Thoracic aorta (tissue), 2 donors: ENCODE measurements at regions not wholly inside any gene's neighbourhood (a gene's known extent, or its start where the extent isn't known, plus 50 kb on each side); places are given as distances from the start of the nearest gene placed in this dataset.

Experiments
- ATAC-seq: fragments of 150-250 bp; one replicate; pipeline ENCODE4 v1.8.0; 2017; ENCODE audit warnings: low read depth; ENCODE audit not compliant: insufficient number of reproducible peaks, low FRiP score
- DNase-seq: peaks from one replicate; pipeline ENCODE4 v3.0.0-alpha.2; 2020; ENCODE audit warnings: low spot score
- H3K27ac ChIP-seq, 2 donors: fragments of 200-600 bp; sonication (generic); 1 replicate in 1 of 2; 2 replicates in 1 of 2; pipeline ENCODE4 v1.5.1; 2016; ENCODE audit warnings: mild to moderate bottlenecking in 2 of 2, moderate library complexity in 2 of 2
- H3K27me3 ChIP-seq: fragments of 200-600 bp; sonication (generic); replicated peaks from 2 replicates; pipeline ENCODE4 v1.6.0; 2016; ENCODE audit warnings: mild to moderate bottlenecking; ENCODE audit not compliant: insufficient read depth
- H3K36me3 ChIP-seq: fragments of 200-600 bp; sonication (generic); one replicate; pipeline ENCODE4 v1.5.1; 2016
- H3K4me1 ChIP-seq, 2 donors: fragments of 200-600 bp; sonication (generic); 1 replicate in 1 of 2; 2 replicates in 1 of 2; pipeline versions ENCODE4 v1.5.1 to v1.6.0; 2016; ENCODE audit warnings: low read depth in 2 of 2, mild to moderate bottlenecking in 1 of 2; ENCODE audit not compliant: control insufficient read depth in 1 of 2
- H3K4me3 ChIP-seq: fragments of 200-600 bp; sonication (generic); 2 replicates; pipeline ENCODE4 v1.5.1; 2016; ENCODE audit warnings: mild to moderate bottlenecking
- H3K9me3 ChIP-seq: fragments of 200-600 bp; sonication (generic); 2 replicates; pipeline ENCODE4 v1.5.1; 2016
- CTCF ChIP-seq: fragments of 200-600 bp; sonication (generic); IDR thresholded peaks from one replicate; pipeline ENCODE4 v1.5.1; 2019; ENCODE audit warnings: antibody characterized with exemption

- Histone ChIP-seq H3K9me3 (no peaks in the 10 kb centered on the region), H3K4me3 (no peak overlapping the region), H3K36me3 (no peaks in the 10 kb centered on the region), H3K4me1 (no peaks in the 10 kb centered on the region), H3K27ac (no peak overlapping the region), H3K27me3 (no peaks in the 10 kb centered on the region)
- TF ChIP-seq CTCF = no peak
- ATAC-seq = no peak
- DNase-seq = no peak
Observed at GRCh38 chr2:173681881-173682650, 283.1 kb downstream of the SP3 start.

GRCh38 chr2:173684896-173685459 lies 280.2 kb downstream of the SP3 start:
- DNase-seq = no peak
- no peaks in the 10 kb centered on the region for H3K27me3 ChIP-seq
- no peak overlapping the region for H3K4me3 ChIP-seq
- no peak overlapping the region for H3K27ac ChIP-seq
- no peaks in the 10 kb centered on the region for H3K36me3 ChIP-seq
- ATAC-seq = no peak
- H3K4me1 ChIP-seq = no peaks in the 10 kb centered on the region
- no peaks in the 10 kb centered on the region for H3K9me3 ChIP-seq
- TF ChIP-seq CTCF = no peak

GRCh38 chr2:173690349-173690748 lies 274.8 kb downstream of the SP3 start:
- H3K4me3 ChIP-seq = no peak overlapping the region
- no peaks in the 10 kb centered on the region for H3K4me1 ChIP-seq
- no peaks in the 10 kb centered on the region for H3K36me3 ChIP-seq
- no peak overlapping the region for H3K27ac ChIP-seq
- no peak for ATAC-seq
- DNase-seq = no peak
- no peaks in the 10 kb centered on the region for H3K9me3 ChIP-seq
- no peak for TF ChIP-seq CTCF
- no peaks in the 10 kb centered on the region for H3K27me3 ChIP-seq

DNA sequence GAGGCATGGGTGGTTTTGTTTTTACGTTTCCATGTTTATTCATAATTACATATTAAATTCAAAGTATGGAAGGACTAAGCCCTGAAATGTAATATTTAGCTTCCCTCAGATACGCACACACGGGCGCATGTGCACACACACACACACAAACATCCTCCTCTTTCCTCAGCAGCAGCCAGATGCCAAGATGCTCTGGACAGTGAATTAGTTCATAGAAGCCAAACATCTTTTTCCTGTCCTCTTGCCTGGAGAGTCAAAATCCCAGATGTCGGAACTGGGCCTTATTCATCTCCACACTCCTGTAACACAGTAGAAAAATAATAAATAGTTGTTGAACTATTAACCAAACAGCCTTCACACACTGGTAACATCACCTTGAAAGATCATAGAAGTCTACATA lies 273.1 kb downstream of the SP3 start:
- ATAC-seq (no peak), DNase-seq (no peak)
- H3K27ac ChIP-seq = no peak overlapping the region
- peaks cover 0 to 7% of the 10 kb centered on the region in 2 donors for H3K4me1 ChIP-seq
- H3K27me3 ChIP-seq = no peaks in the 10 kb centered on the region
- no peaks in the 10 kb centered on the region for H3K9me3 ChIP-seq
- TF ChIP-seq CTCF = no peak
- no peak overlapping the region for H3K4me3 ChIP-seq
- H3K36me3 ChIP-seq = no peaks in the 10 kb centered on the region

- TF ChIP-seq CTCF = no peak
- no peaks in the 10 kb centered on the region for H3K36me3 ChIP-seq
Observed at GRCh38 chr2:173693044-173693589, 272.1 kb downstream of the SP3 start.

More at GRCh38 chr2:173693044-173693589, 272.1 kb downstream of the SP3 start:
- ATAC-seq = no peak
- Histone ChIP-seq H3K27me3 (no peaks in the 10 kb centered on the region), H3K4me1 (peaks cover 0 to 7% of the 10 kb centered on the region in 2 donors), H3K9me3 (no peaks in the 10 kb centered on the region), H3K4me3 (no peak overlapping the region), H3K27ac (no peak overlapping the region)
- no peak for DNase-seq
